IMR-90 (cell line): ENCODE measurements at regions not wholly inside any gene's neighbourhood (a gene's known extent, or its start where the extent isn't known, plus 50 kb on each side); places are given as distances from the start of the nearest gene placed in this dataset.

Experiments used
- ATAC-seq: fragments of 200-7000 bp; cut with Tn5 transposase; 2 replicates; pipeline ENCODE4 v1.9.1; 2020; ENCODE audit warnings: low read depth, mild to moderate bottlenecking, moderate library complexity
- BruUV-seq: library from RNA; stranded (reverse); fragments of 400-500 nt; replicated peaks from 2 replicates; lab custom pipeline; 2021; lab: Mats Ljungman, UMichigan
- CTCF ChIA-PET: fragments of 300-600 bp; formaldehyde crosslinking; extraction: SDS; loops from one replicate; lab custom pipeline; 2021; ENCODE audit warnings: antibody characterized with exemption; lab: Yijun Ruan, JAX
- POLR2A ChIA-PET: fragments of 300-600 bp; sonication (Branson Sonifier 250); formaldehyde crosslinking; loops from one replicate; lab custom pipeline; 2022; ENCODE audit warnings: antibody characterized with exemption; ENCODE audit not compliant: unreplicated experiment; lab: Charles Lee
- DNase-seq: peaks from one replicate; pipeline ENCODE4 v3.0.0; 2013
- H2AFZ ChIP-seq: replicated peaks from 2 replicates; pipeline ENCODE3; 2013; ENCODE audit warnings: low read length, mild to moderate bottlenecking; ENCODE audit not compliant: poor library complexity
- H2AK5ac ChIP-seq: 2 replicates; pipeline ENCODE4 v1.6.1; 2013; ENCODE audit warnings: low read depth, low read length, inconsistent platforms
- H2AK9ac ChIP-seq: replicated peaks from 2 replicates; pipeline ENCODE3; 2013; ENCODE audit warnings: mild to moderate bottlenecking, low read depth, low read length, moderate library complexity; ENCODE audit not compliant: poor library complexity
- H2BK120ac ChIP-seq: 2 replicates; pipeline ENCODE4 v1.6.1; 2013; ENCODE audit warnings: low read depth, low read length, inconsistent platforms
- H2BK15ac ChIP-seq: 3 replicates; pipeline ENCODE4 v1.6.1; 2013; ENCODE audit warnings: low read depth, low read length, inconsistent platforms
- H2BK20ac ChIP-seq: 2 replicates; pipeline ENCODE4 v1.6.1; 2013; ENCODE audit warnings: low read depth, mild to moderate bottlenecking, inconsistent platforms, low read length, moderate library complexity
- H2BK5ac ChIP-seq: 2 replicates; pipeline ENCODE4 v1.6.1; 2013; ENCODE audit warnings: mild to moderate bottlenecking, low read depth, low read length, inconsistent platforms; ENCODE audit not compliant: poor library complexity, severe bottlenecking
- H3K14ac ChIP-seq: replicated peaks from 2 replicates; pipeline ENCODE4 v1.6.1; 2013; ENCODE audit warnings: low read depth, low read length, inconsistent platforms
- H3K18ac ChIP-seq: 2 replicates; pipeline ENCODE4 v1.6.1; 2013; ENCODE audit warnings: low read depth, low read length, control low read depth
- H3K23ac ChIP-seq: 2 replicates; pipeline ENCODE4 v1.6.1; 2013; ENCODE audit warnings: low read depth, low read length, inconsistent platforms
- H3K27ac ChIP-seq: 2 replicates; pipeline ENCODE4 v1.5.1; 2013; ENCODE audit warnings: mild to moderate bottlenecking, control low read depth, low read length; ENCODE audit not compliant: insufficient read depth
- H3K27me3 ChIP-seq: 2 replicates; pipeline ENCODE4 v1.6.1; 2013; ENCODE audit warnings: low read length; ENCODE audit not compliant: control insufficient read depth, insufficient read depth
- H3K36me3 ChIP-seq: 2 replicates; pipeline ENCODE4 v1.6.1; 2013; ENCODE audit warnings: low read length, mixed read lengths; ENCODE audit not compliant: control insufficient read depth, insufficient read depth
- H3K4ac ChIP-seq: 2 replicates; pipeline ENCODE4 v1.6.1; 2013; ENCODE audit warnings: low read depth, low read length, inconsistent platforms
- H3K4me1 ChIP-seq: 2 replicates; pipeline ENCODE4 v1.6.1; 2013; ENCODE audit warnings: low read length, mixed read lengths; ENCODE audit not compliant: control insufficient read depth, insufficient read depth
- H3K4me2 ChIP-seq: 2 replicates; pipeline ENCODE4 v1.6.1; 2013; ENCODE audit warnings: low read depth, mild to moderate bottlenecking, control low read depth, low read length, moderate library complexity
- H3K4me3 ChIP-seq: 2 replicates; pipeline ENCODE4 v1.5.1; 2013; ENCODE audit warnings: low read depth, mild to moderate bottlenecking, control low read depth, low read length, moderate library complexity; ENCODE audit not compliant: insufficient read depth
- H3K56ac ChIP-seq: 2 replicates; pipeline ENCODE4 v1.6.1; 2013; ENCODE audit warnings: low read length, inconsistent platforms; ENCODE audit not compliant: insufficient read depth; ENCODE audit errors: extremely low read depth
- H3K79me1 ChIP-seq, 2 experiments: 2 replicates each; pipeline ENCODE4 v1.6.1; 2013; ENCODE audit warnings: low read length in 2 of 2, inconsistent platforms in 1 of 2, low read depth in 1 of 2
- H3K9ac ChIP-seq: 2 replicates; pipeline ENCODE4 v1.6.1; 2013; ENCODE audit warnings: low read depth, low read length, control low read depth
- H3K9me1 ChIP-seq: 2 replicates; pipeline ENCODE4 v1.6.1; 2013; ENCODE audit warnings: low read length, inconsistent platforms; ENCODE audit not compliant: insufficient read depth
- H3K9me3 ChIP-seq: 2 replicates; pipeline ENCODE4 v1.6.1; 2013; ENCODE audit warnings: low read length; ENCODE audit not compliant: control insufficient read depth, insufficient read depth
- H4K20me1 ChIP-seq: 2 replicates; pipeline ENCODE4 v1.6.1; 2013; ENCODE audit warnings: low read length, inconsistent platforms; ENCODE audit not compliant: insufficient read depth
- H4K5ac ChIP-seq: 2 replicates; pipeline ENCODE4 v1.6.1; 2013; ENCODE audit warnings: mild to moderate bottlenecking, low read depth, low read length, control low read depth
- H4K8ac ChIP-seq, 2 experiments: 2 replicates each; pipeline ENCODE4 v1.6.1; 2013; ENCODE audit warnings: low read depth in 2 of 2, low read length in 2 of 2, control low read depth in 1 of 2, inconsistent platforms in 1 of 2
- H4K91ac ChIP-seq: 2 replicates; pipeline ENCODE4 v1.6.1; 2013; ENCODE audit warnings: low read depth, low read length, inconsistent platforms; ENCODE audit not compliant: insufficient read depth
- BHLHE40 ChIP-seq: fragments of 150-350 bp; IDR thresholded peaks from 2 replicates; pipeline ENCODE4 v1.6.1; 2016; ENCODE audit warnings: mild to moderate bottlenecking, low read depth, low read length
- CEBPB ChIP-seq: IDR thresholded peaks from 2 replicates; pipeline ENCODE4 v1.6.1; 2012; ENCODE audit warnings: low read depth, low read length, improper control_type of control experiment
- CHD1 ChIP-seq: IDR thresholded peaks from 2 replicates; pipeline ENCODE4 v1.6.1; 2012; ENCODE audit warnings: low read depth, low read length, improper control_type of control experiment
- CTCF ChIP-seq: conservative IDR thresholded peaks from 2 replicates; pipeline ENCODE4 v1.5.1; 2012; ENCODE audit warnings: mild to moderate bottlenecking, low read depth, low read length, improper control_type of control experiment
- ELK1 ChIP-seq: fragments of 150-350 bp; IDR thresholded peaks from 2 replicates; pipeline ENCODE4 v1.6.1; 2016; ENCODE audit warnings: low read depth, mild to moderate bottlenecking, low read length, moderate library complexity, borderline replicate concordance
- FOS ChIP-seq: fragments of 150-350 bp; IDR thresholded peaks from 2 replicates; pipeline ENCODE4 v1.6.1; 2016; ENCODE audit warnings: low read depth, low read length
- MAFK ChIP-seq: IDR thresholded peaks from 2 replicates; pipeline ENCODE4 v1.6.1; 2012; ENCODE audit warnings: low read depth, low read length, improper control_type of control experiment
- MAZ ChIP-seq: IDR thresholded peaks from 2 replicates; pipeline ENCODE4 v1.6.1; 2012; ENCODE audit warnings: low read depth, mild to moderate bottlenecking, low read length, improper control_type of control experiment, moderate library complexity, borderline replicate concordance
- MXI1 ChIP-seq: IDR thresholded peaks from 2 replicates; pipeline ENCODE4 v1.6.1; 2012; ENCODE audit warnings: low read depth, mild to moderate bottlenecking, low read length, moderate library complexity, borderline replicate concordance
- NFE2L2 ChIP-seq: fragments of 150-350 bp; IDR thresholded peaks from 2 replicates; pipeline ENCODE4 v1.6.1; 2016; ENCODE audit warnings: low read depth, mild to moderate bottlenecking, low read length
- POLR2A ChIP-seq: IDR thresholded peaks from 2 replicates; pipeline ENCODE4 v1.6.1; 2012; ENCODE audit warnings: mild to moderate bottlenecking, low read depth, low read length
- RAD21 ChIP-seq: IDR thresholded peaks from 2 replicates; pipeline ENCODE4 v1.6.1; 2012; ENCODE audit warnings: low read length, improper control_type of control experiment
- RCOR1 ChIP-seq: IDR thresholded peaks from 2 replicates; pipeline ENCODE4 v1.6.1; 2012; ENCODE audit warnings: mild to moderate bottlenecking, low read length, improper control_type of control experiment; ENCODE audit not compliant: insufficient replicate concordance
- RFX5 ChIP-seq: IDR thresholded peaks from 2 replicates; pipeline ENCODE4 v1.8.0; 2012; ENCODE audit warnings: low read depth, mild to moderate bottlenecking, low read length, moderate library complexity
- SMC3 ChIP-seq: fragments of 150-350 bp; IDR thresholded peaks from 2 replicates; pipeline ENCODE4 v1.6.1; 2016; ENCODE audit warnings: low read depth, mild to moderate bottlenecking, antibody characterized with exemption, low read length, moderate library complexity
- USF2 ChIP-seq: fragments of 150-350 bp; IDR thresholded peaks from 2 replicates; pipeline ENCODE4 v1.6.1; 2017; ENCODE audit warnings: mild to moderate bottlenecking, antibody characterized with exemption, low read length, low read depth
- WGBS, 2 experiments: methylation state at CpG; one replicate each; pipeline versions ENCODE4 v1.1.5 to v1.1.7; 2013; ENCODE audit warnings: missing lambda C conversion rate in 2 of 2; ENCODE audit not compliant: insufficient read length in 1 of 2; ENCODE audit errors: extremely low coverage in 2 of 2; 5-methylcytosine and 5-hydroxymethylcytosine counted together
- dilution Hi-C: fragments of 300-500 bp; cut with HindIII; formaldehyde crosslinking; loops from one replicate; pipeline ENCODE4 v1.14.3; 2018; ENCODE audit warnings: low sequenced_read_pairs; ENCODE audit not compliant: unreplicated experiment
- in situ Hi-C: fragments of 300-500 bp; cut with MboI; formaldehyde crosslinking; loops from 3 replicates; pipeline ENCODE4 v1.14.3; 2019; ENCODE audit warnings: low sequenced_read_pairs, inconsistent platforms, mixed read lengths
- intact Hi-C: fragments of 100-400 bp; cut with micrococcal nuclease; formaldehyde crosslinking; loops from 2 replicates; pipeline ENCODE4 v1.10.0; 2022

GRCh38 chr7:63023182-63023787 is 975.4 kb upstream of the ZNF722 start:
- Histone ChIP-seq H2AK9ac (no peak overlapping the region), H2BK15ac (no peak overlapping the region), H3K4ac (no peak overlapping the region), H3K23ac (no peak overlapping the region), H3K4me3 (no peak overlapping the region), H3K9me3 (peaks cover 16% of the 10 kb centered on the region; the same call in 1 of the 2 replicates), H4K91ac (no peak overlapping the region), H3K14ac (no peak overlapping the region), H2AFZ (no peak overlapping the region), H2BK5ac (no peak overlapping the region), H4K5ac (no peak overlapping the region), H3K79me1 (no peaks in the 10 kb centered on the region), H3K27me3 (no peaks in the 10 kb centered on the region), H2BK20ac (no peak overlapping the region), H3K18ac (no peak overlapping the region), H2AK5ac (no peak overlapping the region), H3K27ac (no peak overlapping the region), H4K20me1 (no peaks in the 10 kb centered on the region), H3K36me3 (no peaks in the 10 kb centered on the region), H3K9ac (no peak overlapping the region), H3K56ac (no peak overlapping the region), H4K8ac (no peak overlapping the region), H3K4me1 (no peaks in the 10 kb centered on the region), H2BK120ac (no peak overlapping the region), H3K9me1 (no peaks in the 10 kb centered on the region), H3K4me2 (no peak overlapping the region)
- in situ Hi-C loops = no loop called here
- dilution Hi-C loops = no loop called here
- DNase-seq = no peak
- TF ChIP-seq USF2 (no peak), RAD21 (no peak), CTCF (no peak), MAZ (no peak), CHD1 (no peak), POLR2A (no peak), RCOR1 (no peak), FOS (no peak), RFX5 (no peak), BHLHE40 (no peak), SMC3 (no peak), MAFK (no peak), CEBPB (no peak), NFE2L2 (no peak), MXI1 (no peak), ELK1 (no peak)
- 62% methylated on average over 3 of the region's 7 CpGs; no CpG with 5 or more reads in 1 of the 2 experiments for WGBS, 2 experiments
- CTCF ChIA-PET = no interaction called here
- POLR2A ChIA-PET = no interaction called here
- intact Hi-C loops = no loop called here
- ATAC-seq = no peak
- no TSS peak for BruUV-seq
